GM18508 (cell line): ENCODE measurements at regions not wholly inside any gene's neighbourhood (a gene's known extent, or its start where the extent isn't known, plus 50 kb on each side); places are given as distances from the start of the nearest gene placed in this dataset.
A peak's percentile ranks its signal among the peaks of the same experiment; 100 is the strongest.

Source experiments
- ATAC-seq: cut with Tn5 transposase; IDR thresholded peaks from one replicate; pipeline ENCODE4 v1.9.1; 2021; ENCODE audit warnings: moderate number of reproducible peaks; ENCODE audit not compliant: insufficient read depth, unreplicated experiment

DNA sequence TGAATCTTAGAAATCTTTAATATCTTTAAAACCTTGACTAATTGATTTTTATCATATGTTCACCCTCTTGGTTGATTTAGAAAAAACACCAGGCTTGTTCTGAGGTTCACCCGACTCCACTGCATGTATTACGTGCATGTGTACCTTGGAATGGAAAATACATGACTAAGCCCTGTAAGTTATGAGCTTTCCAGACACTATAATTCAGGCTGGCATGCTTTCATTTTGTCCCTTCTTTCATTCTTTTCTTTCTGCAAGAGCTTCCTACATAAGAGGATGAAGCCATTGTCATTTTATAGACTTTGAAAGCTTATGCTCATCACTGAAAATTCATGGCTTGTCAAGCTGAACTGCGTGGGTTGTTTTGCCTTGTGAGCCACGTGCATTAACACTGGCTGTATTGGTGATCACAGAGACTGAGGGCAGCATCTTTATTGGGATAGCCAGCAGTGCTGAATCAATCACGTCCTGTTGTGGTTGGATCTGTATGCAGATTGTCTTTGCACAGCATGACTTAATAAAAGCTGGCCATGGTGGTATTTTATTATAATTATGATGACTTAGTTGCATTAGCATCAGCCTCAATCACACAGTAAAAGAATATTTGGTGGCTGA is 141.9 kb downstream of the SLIT2 start:
- ATAC-seq = no peak

DNA sequence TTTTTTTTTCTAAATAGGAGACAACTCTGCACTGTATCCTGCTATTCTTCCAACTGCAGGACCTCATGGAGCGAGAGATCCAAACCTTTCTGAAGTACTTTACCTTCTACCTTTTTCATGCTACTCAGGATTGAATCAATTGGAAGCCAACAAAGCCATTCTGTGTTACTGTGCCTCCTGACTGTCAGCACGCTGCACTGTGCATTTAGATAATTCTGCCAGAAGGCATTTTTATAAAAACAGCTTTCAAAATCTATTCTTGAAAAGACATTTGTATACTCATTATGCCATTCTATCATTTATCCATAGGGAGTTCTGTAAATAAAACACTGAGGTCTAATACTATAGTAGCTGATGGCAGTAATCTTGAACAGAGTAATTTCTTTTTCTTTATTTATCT is 142.8 kb downstream of the SLIT2 start:
- no peak for ATAC-seq

DNA sequence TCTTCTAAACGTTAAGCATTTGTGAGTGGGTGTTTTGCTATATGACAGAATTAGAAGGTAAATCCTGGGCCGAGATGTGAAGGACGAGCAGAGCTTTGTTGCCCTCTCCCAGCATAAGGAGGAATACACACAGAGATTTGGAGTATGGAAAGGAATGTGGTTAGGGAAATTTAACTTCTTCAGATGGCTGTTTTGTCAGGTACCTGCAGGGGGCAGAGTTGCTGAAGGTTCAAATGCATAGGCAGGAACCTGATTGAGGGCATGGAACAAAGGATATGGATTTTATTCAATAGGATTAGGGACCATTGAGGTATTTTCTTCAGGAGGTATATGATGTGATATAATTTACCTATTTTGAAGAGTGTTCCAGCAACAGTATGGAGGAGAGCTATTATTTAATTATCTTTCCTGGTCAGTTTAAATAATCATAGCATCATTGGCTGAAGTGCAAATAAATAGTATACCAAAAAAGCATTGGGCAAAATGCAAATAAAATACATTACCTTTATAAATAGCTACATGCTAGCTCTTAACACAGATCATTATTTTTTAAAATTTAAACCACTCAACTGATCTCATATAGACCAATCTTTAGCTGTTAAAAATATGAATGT is 143.6 kb downstream of the SLIT2 start:
- no peak for ATAC-seq

DNA sequence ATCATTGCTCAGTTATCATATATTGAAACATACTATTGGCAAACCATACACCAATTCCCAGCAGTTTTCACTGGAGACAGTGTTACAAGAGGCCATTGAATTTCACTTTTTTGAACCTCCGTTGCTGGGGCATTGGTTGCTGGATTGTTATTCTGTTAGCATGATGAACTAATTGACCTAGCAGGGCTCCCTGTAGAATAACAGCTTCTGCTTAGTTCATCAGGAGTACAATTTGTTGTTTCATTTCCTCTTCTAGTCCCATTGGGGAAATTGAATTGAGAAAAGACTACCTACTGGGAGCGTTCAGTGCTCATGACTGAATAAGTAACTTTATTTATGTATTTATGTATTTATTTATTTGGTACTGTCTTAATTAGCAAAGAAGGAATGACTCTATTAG is 151.6 kb downstream of the SLIT2 start:
- no peak for ATAC-seq

DNA sequence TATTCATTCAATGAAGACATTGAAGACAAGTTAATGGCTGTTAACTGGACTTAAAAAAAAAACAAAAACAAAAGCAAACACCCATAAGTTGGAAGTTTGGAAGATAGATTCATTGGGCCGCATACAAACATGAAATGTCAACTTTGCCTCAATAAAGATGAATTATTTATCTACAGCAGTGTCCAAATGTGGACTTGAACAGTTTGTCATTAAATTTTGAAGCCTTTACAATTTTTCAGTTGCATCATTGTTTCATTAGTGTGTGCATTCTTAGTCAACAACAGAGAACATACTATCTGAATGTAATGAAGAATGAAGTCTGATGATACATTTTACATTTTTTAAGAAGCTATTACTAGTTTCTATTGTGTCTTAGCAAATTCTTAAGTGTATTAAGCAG is 152.1 kb downstream of the SLIT2 start:
- no peak for ATAC-seq

DNA sequence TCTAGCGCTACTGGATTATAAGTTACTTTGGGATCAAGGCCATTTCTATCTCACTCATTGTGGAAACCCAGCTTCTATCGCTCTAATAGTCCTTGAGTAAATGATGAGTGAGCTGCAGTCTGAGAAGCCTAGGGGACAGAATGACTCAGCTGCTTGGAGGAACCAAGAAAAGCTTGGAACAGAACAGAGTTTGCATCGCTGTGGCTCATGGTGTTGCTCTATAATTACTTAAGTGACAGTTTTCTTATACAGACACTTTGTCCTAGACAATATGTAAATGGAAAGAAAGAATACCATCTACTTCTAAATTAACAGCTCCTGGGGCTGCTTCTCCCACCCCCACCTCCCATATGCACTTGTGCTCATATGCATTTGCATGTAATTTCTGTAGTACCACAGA is 156.9 kb downstream of the SLIT2 start:
- ATAC-seq = no peak

DNA sequence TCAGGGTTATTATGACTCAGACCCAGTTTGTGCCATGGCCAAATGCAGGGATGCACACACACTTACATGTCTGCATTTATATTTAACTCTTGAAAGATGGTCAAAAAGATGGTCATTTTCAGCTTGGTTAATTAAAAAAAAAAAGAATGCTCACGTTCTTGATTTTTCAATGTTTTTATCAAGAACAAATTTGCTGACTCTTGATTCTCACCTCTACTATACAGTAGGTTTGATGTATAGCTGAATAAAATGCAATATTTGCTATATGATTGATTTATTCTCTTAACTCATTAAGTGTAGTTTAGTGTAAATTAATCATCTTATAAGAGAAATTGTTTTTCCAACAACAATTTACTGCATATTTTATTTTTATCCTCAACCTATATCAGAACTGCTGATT is 160.4 kb downstream of the SLIT2 start:
- ATAC-seq = no peak

DNA sequence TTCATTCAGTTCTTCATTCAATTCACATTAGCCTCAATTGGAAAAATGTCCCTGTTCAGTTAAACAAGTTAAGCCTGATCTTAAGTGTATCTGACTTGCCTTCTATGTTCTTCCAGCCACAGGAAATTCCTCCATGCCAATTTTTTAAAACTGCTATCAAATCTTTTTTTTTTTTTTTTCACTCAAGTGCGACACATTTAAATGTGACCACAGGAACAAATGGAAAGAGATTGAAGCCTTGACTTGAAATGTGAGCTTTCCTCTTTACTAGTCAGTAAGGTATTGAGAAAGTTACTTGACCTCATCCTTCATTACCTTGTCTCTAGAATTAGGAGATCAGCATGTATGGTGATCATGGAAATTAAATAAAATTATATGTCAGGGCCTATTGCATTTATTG is 165.1 kb downstream of the SLIT2 start:
- ATAC-seq = no peak

DNA sequence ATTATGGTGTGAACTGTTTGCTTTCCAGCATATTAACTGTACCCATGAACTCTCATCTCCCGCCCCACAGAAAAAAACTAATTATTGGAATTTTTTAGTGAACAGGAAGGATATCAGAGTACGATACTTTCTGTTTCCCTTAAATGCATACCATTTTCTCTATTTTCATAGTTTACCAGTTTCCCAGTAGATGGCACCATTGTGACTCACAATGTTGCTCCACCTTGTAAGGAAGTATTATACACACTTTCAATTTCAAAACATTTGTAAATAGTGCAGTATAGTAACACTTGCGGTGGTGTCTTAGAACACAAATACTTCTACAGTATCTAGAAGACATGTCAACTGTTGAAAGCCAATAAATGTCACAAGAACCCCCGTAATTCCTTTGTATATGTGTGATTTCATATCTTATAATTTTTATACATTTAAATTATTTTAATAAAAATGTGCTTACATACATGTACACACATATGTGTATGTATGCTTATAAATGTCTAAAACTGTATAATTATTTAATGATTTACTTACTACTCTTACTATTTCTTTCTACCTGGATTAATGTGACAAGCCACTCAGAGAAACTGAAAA is 167.3 kb downstream of the SLIT2 start:
- ATAC-seq = peak; percentile 99

DNA sequence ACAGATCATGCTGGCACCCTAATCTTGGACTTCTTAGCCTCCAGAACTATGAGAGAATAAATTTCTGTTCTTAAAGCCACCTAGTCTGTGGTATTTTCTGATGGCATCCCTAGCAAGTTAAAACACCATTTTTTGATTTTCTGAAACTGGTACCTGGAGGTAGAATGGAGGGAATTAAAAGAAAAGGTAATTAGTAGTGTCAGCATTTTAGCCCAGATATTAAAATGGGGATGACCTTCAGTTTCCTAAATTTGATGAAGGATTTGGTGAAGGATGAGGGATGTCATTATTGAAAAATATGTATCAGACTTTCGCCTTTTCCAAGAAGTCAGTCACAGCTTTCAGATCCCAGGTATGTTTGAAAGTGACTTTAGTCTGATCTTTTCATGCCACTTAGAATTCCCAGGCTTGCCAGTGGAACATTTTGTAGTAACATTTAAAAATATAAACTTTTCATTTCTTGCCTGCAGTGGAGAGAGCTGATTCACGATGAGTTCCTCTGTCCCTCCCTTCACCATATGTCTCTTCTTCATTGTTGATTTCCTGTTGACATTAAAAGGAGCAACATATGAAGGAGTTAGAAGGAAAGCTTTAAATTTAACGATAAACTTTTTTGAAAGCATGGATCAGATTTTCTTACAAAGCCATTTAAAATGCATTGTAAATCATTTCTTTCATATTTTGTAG is 169.4 kb downstream of the SLIT2 start:
- ATAC-seq = no peak

DNA sequence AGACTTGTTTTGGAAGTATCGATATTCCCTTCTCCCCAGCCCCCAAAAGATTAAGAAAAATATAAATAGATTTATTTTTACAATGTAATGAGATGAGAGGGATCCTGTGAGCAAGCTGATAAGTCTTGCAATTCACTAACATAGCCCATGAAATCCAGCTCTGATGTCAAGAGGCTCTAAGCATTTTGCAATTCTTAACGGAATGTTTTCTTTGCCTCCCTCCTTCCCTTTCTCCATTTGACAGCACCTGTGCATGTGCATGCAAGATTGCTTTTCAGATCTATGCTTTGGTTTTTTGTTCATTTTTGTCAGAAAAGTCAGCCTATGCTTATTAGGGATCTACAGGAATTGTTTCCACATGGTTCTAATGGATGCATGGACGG is 169.9 kb downstream of the SLIT2 start:
- ATAC-seq = no peak

DNA sequence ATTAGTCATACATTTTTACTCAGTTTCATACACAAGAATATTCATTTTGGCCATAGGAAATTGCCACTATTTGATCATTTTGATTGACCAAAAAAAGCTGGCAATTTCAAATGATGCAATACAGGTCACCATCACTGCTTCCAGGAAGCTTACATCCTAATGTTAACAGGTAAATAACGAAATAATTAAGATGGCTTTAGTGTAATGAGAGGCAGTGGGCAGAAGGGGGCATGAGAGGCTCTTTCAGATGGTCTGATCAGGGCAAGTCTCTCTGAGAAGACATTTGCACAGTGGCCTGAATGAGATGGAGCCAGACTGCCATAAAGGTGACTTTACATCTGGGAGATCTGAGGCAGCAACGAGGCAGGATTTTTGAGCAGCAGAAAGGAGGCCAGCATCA is 170.7 kb downstream of the SLIT2 start:
- peak; percentile 64 for ATAC-seq

DNA sequence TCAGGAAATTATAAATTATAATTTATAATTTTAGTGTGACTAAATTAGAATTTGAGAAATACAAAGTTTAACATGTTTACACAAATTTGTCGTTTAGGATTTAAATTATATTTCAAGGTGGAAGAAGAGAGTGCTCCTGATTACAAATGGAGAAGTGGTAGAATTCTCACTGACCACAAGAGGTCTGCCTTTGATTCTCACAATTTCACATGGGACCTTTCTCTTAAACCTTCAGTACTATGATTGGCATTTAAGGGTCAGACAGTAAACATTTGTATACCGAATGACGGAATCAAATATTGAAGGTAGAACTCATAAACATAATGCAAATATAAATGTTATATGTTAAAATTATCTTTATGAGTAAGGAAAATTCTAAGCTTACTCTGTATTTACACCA is 171.7 kb downstream of the SLIT2 start:
- ATAC-seq = no peak

DNA sequence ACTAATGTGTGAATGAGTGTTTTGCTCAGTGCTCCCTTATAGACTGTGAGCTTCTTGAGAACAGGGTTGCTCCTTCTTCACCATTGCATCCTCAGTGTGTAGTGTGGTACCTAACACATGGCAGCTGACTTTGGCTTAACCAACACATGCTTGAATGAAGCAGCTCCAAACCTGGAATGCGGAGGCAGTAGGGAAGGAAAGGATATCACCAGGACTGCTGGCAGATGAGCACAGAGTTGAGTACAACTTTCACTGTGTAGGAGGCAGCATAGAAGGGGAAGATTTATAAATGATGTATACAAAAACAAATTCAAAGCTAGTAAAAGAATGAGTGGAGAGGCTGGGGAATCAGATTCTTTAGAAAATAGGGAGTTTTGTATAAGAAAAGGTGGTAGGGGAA is 174.3 kb downstream of the SLIT2 start:
- no peak for ATAC-seq

DNA sequence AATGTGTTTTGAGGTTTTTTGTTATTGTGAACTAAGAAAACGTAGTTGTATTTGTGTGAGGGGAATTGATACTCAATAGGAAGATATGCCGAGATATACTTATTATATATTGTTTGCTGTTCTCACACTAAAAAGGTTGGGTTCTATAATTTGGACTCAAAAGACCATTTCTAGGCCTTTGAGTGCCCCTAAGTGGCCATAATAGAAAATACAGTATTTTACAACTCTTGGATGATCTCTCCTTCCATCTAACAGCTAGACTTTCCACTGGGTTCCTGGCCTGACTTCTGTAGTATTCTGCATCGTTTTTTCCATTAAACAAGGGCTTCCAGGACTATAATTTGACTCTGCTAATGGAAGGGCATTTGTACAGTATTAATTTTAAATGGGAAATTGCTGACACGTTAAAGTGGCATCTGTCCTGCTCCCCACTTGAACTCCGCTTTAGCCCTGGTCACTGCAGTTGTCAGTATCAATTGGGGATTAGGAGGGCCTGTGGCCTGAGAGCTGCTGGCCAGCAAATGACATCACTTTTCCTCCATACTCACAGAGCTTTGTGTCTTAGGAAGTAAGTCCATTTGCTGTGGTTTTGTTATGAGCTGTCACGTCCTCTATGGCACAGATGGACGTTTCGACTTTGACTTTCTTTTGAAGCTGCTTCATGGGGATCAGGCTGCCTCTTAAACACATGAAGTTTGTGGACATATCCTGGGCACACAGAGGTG is 176.9 kb downstream of the SLIT2 start:
- ATAC-seq = no peak

DNA sequence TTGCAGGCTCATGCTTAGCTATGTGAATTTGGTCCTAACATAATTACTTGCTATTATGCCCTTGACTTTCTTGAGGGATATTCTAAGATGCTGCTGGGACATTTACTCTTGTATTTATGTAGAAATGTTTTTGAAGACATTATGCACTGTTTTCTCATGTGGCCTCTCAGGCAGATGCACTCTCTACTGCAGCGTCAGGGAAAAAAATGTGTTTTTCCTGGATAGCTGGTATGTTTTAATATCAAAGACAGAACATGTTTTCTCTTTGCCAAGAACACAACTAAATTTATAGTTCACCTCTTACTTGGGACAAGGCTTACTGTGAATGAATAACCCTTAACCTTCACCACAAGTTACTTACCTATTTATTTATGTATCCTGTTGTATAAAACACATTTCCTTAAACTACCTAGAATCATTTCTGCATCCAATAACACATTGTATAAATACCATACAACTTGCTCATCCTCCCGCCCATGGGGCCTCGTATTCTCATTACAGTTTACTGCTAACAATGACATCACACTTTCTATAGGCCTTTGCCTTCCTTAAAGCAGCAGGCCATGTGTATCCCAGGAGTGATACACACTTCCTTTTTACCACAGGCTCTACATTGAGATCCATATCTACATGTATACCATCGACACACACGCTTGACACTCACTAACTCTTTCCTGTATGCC is 178.7 kb downstream of the SLIT2 start:
- ATAC-seq = no peak

DNA sequence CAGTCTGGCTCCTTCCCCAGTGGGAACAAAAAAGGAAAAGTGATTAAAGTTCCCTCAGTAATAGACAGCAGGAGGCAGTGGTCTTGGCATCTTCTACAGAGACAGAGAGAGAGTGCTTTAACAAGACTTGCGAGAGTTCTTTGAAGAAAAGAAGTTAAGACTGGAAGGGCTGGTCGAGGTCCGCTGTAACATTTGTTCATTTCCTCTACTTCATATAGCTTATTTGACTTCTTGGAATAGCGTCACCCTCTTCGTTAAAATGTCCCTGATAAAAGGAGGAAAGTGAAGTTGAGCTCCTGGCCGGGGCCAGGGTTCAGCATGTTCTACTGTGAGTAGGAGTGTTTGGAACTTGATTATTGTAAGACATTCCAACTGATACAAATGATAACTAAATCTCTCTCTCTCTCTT is 179.8 kb downstream of the SLIT2 start:
- no peak for ATAC-seq

DNA sequence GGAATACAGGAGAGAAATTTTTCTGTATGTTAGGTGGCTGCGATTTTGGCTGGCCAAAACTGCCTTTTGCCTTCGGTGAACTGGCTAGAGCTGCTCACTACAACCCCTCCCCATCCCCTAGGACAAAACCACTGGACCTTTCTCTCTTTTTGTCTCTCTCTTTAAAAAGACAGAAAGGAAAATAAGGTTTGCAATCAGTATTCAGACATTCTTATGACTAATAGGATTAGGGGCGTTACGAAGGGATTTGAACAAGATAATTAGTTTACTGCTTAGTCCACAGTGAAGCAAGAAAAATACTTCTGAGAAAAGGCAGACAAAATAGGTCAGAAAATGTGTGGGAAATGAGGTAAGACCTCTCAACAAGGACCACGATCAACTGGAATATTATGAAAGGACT is 180.4 kb downstream of the SLIT2 start:
- ATAC-seq = no peak

DNA sequence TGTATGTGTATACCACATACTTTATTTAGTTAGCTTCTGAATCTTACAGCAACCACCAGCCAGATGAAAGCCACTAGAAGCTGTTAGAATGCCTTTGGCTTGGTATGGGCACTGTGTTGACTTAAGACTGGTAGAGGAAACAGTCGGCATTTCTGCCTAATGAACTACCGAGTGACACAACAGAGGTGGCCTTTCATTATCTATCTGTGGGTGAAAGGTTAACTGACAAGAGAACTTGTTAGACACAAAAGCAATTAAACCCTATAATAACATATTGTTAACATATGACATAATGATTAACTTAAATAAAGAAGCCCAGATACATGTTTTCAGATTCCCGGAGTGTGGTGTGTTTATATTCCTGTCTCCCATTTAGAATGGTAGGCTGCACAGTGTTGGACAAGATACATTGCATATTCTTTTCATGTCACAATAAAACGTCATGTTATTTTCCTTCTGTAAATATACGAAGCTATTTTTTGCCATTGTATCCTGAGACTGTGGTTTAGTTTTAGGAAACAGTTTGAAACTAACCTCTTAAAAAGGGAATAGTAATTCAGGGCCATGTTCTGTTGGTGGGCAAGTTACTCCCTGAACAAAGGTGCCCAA is 181.5 kb downstream of the SLIT2 start:
- no peak for ATAC-seq

DNA sequence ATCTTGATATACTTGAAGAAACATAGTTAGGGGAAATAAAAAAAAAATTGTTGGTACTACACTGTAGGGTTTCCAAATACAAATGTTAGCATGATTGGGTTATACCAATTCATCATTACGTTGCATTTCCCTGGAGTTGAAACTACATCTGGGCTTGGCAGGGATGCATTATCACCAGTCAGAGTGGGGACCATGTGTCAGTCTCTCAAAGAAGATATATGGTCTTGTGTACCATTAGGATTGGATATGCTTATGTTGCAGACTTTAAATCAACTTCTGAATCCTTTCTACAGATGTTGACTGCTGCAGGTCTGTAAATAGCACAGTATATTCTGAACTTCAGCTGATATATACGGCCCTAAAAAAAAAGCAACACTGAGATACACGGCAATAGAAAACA is 188.5 kb downstream of the SLIT2 start:
- no peak for ATAC-seq
